ENCODE measurements at regions not wholly inside any gene's neighbourhood (a gene's known extent, or its start where the extent isn't known, plus 50 kb on each side); places are given as distances from the start of the nearest gene placed in this dataset.

DNA sequence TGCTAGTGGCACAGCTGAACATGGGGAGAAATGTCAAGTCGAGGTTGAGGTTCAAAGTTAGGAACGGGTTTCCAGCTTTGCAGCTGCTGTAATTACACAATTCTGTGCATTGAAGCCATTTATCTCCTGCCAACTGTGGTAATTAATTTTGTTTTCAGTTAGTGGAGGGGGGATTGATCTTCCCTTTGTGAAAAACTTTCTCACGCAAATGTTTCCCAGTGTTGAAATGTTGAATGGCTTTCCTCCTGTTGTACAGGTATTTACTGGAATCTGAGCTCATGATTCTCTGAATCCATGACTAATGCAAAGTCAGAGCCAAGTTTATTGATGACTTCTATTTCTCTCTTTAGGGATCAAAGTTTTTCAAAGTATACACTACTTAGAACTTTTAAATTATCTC is 198.4 kb upstream of the SLC35B3 start:
- no peaks in the 10 kb centered on the region; the same call in 1 of the 2 replicates for H3K36me3 ChIP-seq (ENCODE audit: low read depth)
- no peak overlapping the region for H3K27ac ChIP-seq (ENCODE audit: poor library complexity, severe bottlenecking)
- no peak overlapping the region for H3K4me3 ChIP-seq (ENCODE audit: severe bottlenecking)
- DNase-seq (ENCODE audit: low spot score): no peak
- TF ChIP-seq, protein P1, sequence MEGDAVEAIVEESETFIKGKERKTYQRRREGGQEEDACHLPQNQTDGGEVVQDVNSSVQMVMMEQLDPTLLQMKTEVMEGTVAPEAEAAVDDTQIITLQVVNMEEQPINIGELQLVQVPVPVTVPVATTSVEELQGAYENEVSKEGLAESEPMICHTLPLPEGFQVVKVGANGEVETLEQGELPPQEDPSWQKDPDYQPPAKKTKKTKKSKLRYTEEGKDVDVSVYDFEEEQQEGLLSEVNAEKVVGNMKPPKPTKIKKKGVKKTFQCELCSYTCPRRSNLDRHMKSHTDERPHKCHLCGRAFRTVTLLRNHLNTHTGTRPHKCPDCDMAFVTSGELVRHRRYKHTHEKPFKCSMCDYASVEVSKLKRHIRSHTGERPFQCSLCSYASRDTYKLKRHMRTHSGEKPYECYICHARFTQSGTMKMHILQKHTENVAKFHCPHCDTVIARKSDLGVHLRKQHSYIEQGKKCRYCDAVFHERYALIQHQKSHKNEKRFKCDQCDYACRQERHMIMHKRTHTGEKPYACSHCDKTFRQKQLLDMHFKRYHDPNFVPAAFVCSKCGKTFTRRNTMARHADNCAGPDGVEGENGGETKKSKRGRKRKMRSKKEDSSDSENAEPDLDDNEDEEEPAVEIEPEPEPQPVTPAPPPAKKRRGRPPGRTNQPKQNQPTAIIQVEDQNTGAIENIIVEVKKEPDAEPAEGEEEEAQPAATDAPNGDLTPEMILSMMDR (IDR thresholded peaks at IDR 0.05; ENCODE audit: poor library complexity, severe bottlenecking): no peak
- peaks cover 2% of the 10 kb centered on the region for H3K4me1 ChIP-seq (ENCODE audit: insufficient read depth, poor library complexity, severe bottlenecking)
- peak; percentile 58 for ATAC-seq (ENCODE audit: low read depth)
- no peaks in the 10 kb centered on the region for H3K9me3 ChIP-seq (ENCODE audit: severe bottlenecking)
- no peaks in the 10 kb centered on the region for H3K27me3 ChIP-seq (ENCODE audit: insufficient read depth, poor library complexity, severe bottlenecking)

DNA sequence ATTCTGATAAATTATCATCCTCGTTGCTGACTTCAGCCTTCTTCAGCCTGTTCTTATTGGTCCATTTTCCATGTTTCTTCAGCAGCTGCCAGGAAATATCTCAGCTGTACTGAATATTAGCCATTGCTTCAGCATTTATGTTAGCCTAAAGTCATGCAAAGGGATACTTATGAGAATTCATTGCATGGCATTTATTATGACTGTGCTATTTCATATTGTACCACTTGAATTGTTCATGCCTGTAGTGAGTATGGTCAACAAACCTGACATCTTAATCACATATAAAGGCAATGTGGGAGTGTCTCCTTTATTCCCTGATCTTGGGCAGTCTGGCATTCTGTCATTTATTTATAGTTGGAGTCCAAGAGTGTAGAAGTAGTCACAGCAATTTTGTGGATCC is 193.4 kb upstream of the SLC35B3 start:
- Histone ChIP-seq H3K4me3 (ENCODE audit: severe bottlenecking) (no peak overlapping the region), H3K4me1 (ENCODE audit: insufficient read depth, poor library complexity, severe bottlenecking) (peaks cover 16% of the 10 kb centered on the region), H3K27me3 (ENCODE audit: insufficient read depth, poor library complexity, severe bottlenecking) (no peaks in the 10 kb centered on the region), H3K9me3 (ENCODE audit: severe bottlenecking) (no peaks in the 10 kb centered on the region), H3K27ac (ENCODE audit: poor library complexity, severe bottlenecking) (peak overlapping the region; percentile 93), H3K36me3 (ENCODE audit: low read depth) (no peaks in the 10 kb centered on the region)
- ATAC-seq (ENCODE audit: low read depth) (no peak), DNase-seq (ENCODE audit: low spot score) (no peak)
- TF ChIP-seq, protein P1 (IDR thresholded peaks at IDR 0.05; ENCODE audit: poor library complexity, severe bottlenecking): no peak

DNA sequence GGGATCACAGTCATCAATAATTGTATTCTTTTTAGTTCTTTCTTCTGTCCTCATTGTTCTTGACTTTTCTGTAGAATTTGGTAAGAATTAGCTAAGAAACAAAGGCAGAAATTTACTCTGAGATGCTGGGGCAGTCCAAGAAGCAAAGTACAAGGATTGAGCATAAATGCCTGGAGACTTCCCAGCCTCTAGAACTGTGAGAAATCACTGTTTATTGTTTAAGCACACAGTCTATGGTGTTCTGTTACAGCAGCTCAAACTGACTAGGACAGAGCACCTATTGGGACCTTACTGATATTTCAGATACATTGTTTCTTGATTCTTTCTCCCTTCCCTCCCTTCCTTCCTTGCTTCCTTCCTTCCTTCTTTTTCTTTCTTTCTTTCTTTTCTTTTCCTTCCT is 192.7 kb upstream of the SLC35B3 start:
- no peak overlapping the region for H3K4me3 ChIP-seq (ENCODE audit: severe bottlenecking)
- peak overlapping the region; percentile 93 for H3K27ac ChIP-seq (ENCODE audit: poor library complexity, severe bottlenecking)
- TF ChIP-seq, protein P1 (IDR thresholded peaks at IDR 0.05; ENCODE audit: poor library complexity, severe bottlenecking): no peak
- no peaks in the 10 kb centered on the region for H3K36me3 ChIP-seq (ENCODE audit: low read depth)
- no peaks in the 10 kb centered on the region for H3K27me3 ChIP-seq (ENCODE audit: insufficient read depth, poor library complexity, severe bottlenecking)
- H3K9me3 ChIP-seq (ENCODE audit: severe bottlenecking): no peaks in the 10 kb centered on the region
- H3K4me1 ChIP-seq (ENCODE audit: insufficient read depth, poor library complexity, severe bottlenecking): peaks cover 13% of the 10 kb centered on the region
- DNase-seq (ENCODE audit: low spot score) (no peak), ATAC-seq (ENCODE audit: low read depth) (peak; percentile 43)

DNA sequence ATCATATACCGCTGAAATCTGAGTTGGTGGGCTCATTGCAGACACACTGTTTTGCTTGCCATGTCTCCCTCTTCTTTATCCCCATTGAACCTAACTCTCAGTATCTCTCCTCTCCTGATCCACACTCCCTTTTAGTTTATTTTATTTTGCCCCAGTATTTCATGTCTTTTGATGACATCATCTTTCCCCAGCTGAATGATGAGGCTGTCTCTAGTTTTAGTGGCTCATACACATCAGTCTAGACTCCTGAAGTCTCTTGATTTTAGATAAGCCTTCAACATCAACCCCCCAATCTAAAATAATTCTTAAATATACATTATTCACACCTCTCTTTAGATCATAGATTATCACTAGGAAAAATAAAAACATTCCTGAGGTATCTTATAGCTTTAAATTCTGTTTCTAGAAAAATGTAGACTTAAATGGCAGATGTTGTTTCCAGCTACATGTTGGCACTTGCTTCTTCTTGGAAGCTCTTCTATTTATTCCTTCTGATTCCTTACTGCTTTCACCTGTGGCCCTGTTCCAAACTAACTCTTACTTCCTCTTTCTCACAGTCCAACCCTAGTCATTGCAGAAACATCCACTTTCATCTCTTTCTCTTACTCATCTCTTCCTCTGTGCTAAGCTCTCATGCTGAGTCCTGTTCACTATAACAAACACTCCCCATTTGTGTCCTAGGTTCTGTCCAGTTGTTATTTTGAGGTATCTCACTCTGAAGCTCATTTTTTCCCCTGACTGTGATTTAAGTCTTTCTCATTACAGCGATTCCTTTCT is 191.9 kb upstream of the SLC35B3 start:
- TF ChIP-seq, protein P1 (IDR thresholded peaks at IDR 0.05; ENCODE audit: poor library complexity, severe bottlenecking): no peak
- no peaks in the 10 kb centered on the region for H3K27me3 ChIP-seq (ENCODE audit: insufficient read depth, poor library complexity, severe bottlenecking)
- DNase-seq (ENCODE audit: low spot score) (no peak), ATAC-seq (ENCODE audit: low read depth) (peak; percentile 99)
- no peaks in the 10 kb centered on the region for H3K9me3 ChIP-seq (ENCODE audit: severe bottlenecking)
- H3K4me3 ChIP-seq (ENCODE audit: severe bottlenecking): no peak overlapping the region
- H3K27ac ChIP-seq (ENCODE audit: poor library complexity, severe bottlenecking): peak overlapping the region; percentile 93
- H3K36me3 ChIP-seq (ENCODE audit: low read depth): no peaks in the 10 kb centered on the region
- H3K4me1 ChIP-seq (ENCODE audit: insufficient read depth, poor library complexity, severe bottlenecking): peaks cover 13% of the 10 kb centered on the region

DNA sequence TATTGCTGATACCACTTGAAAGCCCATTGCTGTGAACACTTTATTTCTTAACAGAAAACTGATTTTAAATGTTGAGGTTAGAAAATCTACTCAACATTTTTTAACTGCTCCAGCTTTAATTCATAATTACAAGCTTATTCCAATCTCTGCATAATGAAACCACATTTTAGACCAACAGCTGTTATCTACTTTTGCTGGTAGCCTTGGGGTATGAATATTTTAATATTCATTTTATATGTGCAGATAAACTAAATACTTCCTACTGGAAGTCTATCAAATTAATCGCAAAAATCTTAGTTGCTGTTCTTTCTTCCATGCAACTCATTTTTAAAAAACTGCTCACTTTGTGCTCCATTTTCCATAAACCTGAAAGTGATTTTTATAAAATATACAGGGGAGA is 189.3 kb upstream of the SLC35B3 start:
- DNase-seq (ENCODE audit: low spot score): no peak
- H3K36me3 ChIP-seq (ENCODE audit: low read depth): no peaks in the 10 kb centered on the region
- H3K9me3 ChIP-seq (ENCODE audit: severe bottlenecking): no peaks in the 10 kb centered on the region
- H3K4me3 ChIP-seq (ENCODE audit: severe bottlenecking): no peak overlapping the region
- no peaks in the 10 kb centered on the region for H3K27me3 ChIP-seq (ENCODE audit: insufficient read depth, poor library complexity, severe bottlenecking)
- H3K4me1 ChIP-seq (ENCODE audit: insufficient read depth, poor library complexity, severe bottlenecking): peaks cover 13% of the 10 kb centered on the region
- TF ChIP-seq, protein P1 (IDR thresholded peaks at IDR 0.05; ENCODE audit: poor library complexity, severe bottlenecking): no peak
- ATAC-seq (ENCODE audit: low read depth): no peak
- no peak overlapping the region for H3K27ac ChIP-seq (ENCODE audit: poor library complexity, severe bottlenecking)
